Thyroid gland (tissue), 4 donors: ENCODE measurements at regions not wholly inside any gene's neighbourhood (a gene's known extent, or its start where the extent isn't known, plus 50 kb on each side); places are given as distances from the start of the nearest gene placed in this dataset.

ENCODE experiments used
- CTCF ChIP-seq, 6 experiments: fragments of 200-600 bp in 3 of 6; fragments of 450-650 bp in 3 of 6; sonication (generic) in 3 of 6; IDR thresholded peaks; one replicate each; pipeline ENCODE4 v1.5.1; 2016 to 2019; ENCODE audit warnings: antibody characterized with exemption in 6 of 6, mild to moderate bottlenecking in 2 of 6, inconsistent platforms in 1 of 6, moderate library complexity in 1 of 6
- POLR2A ChIP-seq, 2 donors: fragments of 450-650 bp; IDR thresholded peaks; one replicate each; pipeline ENCODE4 v1.6.1; 2017; ENCODE audit warnings: antibody characterized with exemption in 2 of 2, mild to moderate bottlenecking in 2 of 2, moderate library complexity in 1 of 2

- TF ChIP-seq CTCF (IDR thresholded peaks at IDR 0.05) (no peak), POLR2A (IDR thresholded peaks at IDR 0.05) (no peak)
Observed at GRCh38 chr6:20301256-20301655, 89.0 kb upstream of the MBOAT1 start.
